SK-N-MC (cell line): ENCODE measurements at regions not wholly inside any gene's neighbourhood (a gene's known extent, or its start where the extent isn't known, plus 50 kb on each side); places are given as distances from the start of the nearest gene placed in this dataset.

ENCODE experiments used
- DNase-seq: peaks from one replicate; pipeline ENCODE4 v3.0.0-alpha.2; 2011; ENCODE audit warnings: low read depth, low spot score
- H3K27ac ChIP-seq: fragments of 200-600 bp; sonication (generic); 2 replicates; pipeline ENCODE4 v1.5.1; 2016; ENCODE audit warnings: mixed run types
- H3K36me3 ChIP-seq: fragments of 200-600 bp; sonication (generic); 2 replicates; pipeline ENCODE4 v1.6.1; 2017; ENCODE audit warnings: antibody characterized with exemption, low read length, mixed read lengths; ENCODE audit not compliant: insufficient read depth
- H3K4me3 ChIP-seq: fragments of 200-600 bp; sonication (generic); 2 replicates; pipeline ENCODE4 v1.5.1; 2016
- H3K9ac ChIP-seq: fragments of 200-600 bp; sonication (generic); 2 replicates; pipeline ENCODE4 v1.8.0; 2017; ENCODE audit warnings: mixed run types, mixed read lengths; ENCODE audit not compliant: insufficient read length
- H3K9me3 ChIP-seq: fragments of 200-600 bp; sonication (generic); 2 replicates; pipeline ENCODE4 v1.6.1; 2017; ENCODE audit warnings: low read depth, mild to moderate bottlenecking, antibody characterized with exemption, low read length, moderate library complexity, mixed read lengths
- EZH2 ChIP-seq: fragments of 200-600 bp; sonication (generic); IDR thresholded peaks from one replicate; pipeline ENCODE4 v1.6.1; 2017; ENCODE audit warnings: antibody characterized with exemption
- FOXP2 ChIP-seq: optimal IDR thresholded peaks from 2 replicates; pipeline ENCODE3; 2011; ENCODE audit warnings: mild to moderate bottlenecking, moderate library complexity; ENCODE audit not compliant: insufficient read depth; ENCODE audit errors: extremely low read length, control extremely low read depth
- POLR2AphosphoS5 ChIP-seq: IDR thresholded peaks from 2 replicates; pipeline ENCODE4 v1.6.1; 2012; ENCODE audit warnings: mild to moderate bottlenecking, low read depth, low read length, borderline replicate concordance

DNA sequence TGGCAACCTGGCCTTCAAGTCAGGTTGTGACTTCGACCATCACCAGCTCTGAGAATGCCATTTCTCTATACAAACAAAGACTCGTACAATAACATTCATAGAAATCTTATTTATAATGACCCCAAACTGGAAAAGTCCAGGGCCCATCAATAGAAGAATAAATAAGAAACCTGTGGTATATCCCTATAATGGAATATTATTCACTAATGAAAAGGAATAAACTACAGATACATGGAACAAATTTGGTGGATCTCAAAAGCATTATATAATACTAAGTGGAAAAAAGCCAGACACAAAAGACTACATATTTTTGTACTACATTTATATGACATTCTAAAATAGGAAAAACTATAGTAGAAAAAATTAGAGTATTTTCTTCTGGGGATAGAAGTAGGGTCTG lies 109.4 kb upstream of the INPP4B start:
- TF ChIP-seq EZH2 (no peak), FOXP2 (no peak), POLR2AphosphoS5 (no peak)
- H3K9me3 ChIP-seq = no peaks in the 10 kb centered on the region
- H3K36me3 ChIP-seq = no peaks in the 10 kb centered on the region
- no peak overlapping the region for H3K9ac ChIP-seq
- no peak overlapping the region for H3K27ac ChIP-seq
- H3K4me3 ChIP-seq = no peak overlapping the region
- DNase-seq = no peak

DNA sequence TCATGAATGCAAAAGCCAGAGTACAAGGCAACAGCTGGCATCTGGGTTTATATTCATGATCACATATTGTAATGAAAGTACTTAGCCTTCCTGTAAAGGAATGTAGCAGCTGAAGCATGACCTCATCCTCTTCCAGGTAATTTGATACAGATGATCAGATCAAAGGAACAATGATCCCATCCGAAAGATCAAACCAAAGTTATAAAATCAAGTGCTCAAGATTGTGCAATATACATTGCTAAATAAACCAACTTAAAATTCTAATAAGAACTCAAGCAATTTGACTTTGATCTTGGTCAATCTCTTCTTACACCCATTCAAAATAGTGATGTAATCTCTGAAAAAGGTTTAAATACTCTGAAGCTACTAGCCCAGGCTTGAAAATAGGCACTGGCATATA lies 113.1 kb upstream of the INPP4B start:
- Histone ChIP-seq H3K27ac (no peak overlapping the region), H3K9ac (no peak overlapping the region)

DNA sequence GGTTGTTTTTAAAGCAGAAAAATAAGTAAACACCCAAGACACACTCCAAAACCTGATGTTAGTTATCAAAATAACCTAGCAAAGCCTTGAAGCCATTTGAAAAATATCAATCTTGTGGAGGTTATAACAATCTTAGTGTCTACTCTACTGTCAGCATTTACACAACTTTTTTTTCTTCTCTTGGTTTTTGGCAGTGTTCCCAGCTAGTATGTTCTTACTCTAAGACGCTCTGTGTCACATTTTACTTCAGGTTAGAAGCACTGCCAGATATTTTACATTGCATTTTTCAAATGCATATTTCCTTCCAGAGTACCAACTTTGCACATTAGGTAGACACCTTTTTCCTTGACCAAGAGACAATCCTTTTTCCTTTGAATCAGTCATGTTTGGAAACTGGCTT lies 114.0 kb upstream of the INPP4B start:
- DNase-seq = peak; percentile 22
- no peak for TF ChIP-seq POLR2AphosphoS5
- no peaks in the 10 kb centered on the region for H3K36me3 ChIP-seq
- no peaks in the 10 kb centered on the region for H3K9me3 ChIP-seq
- H3K27ac ChIP-seq = no peak overlapping the region
- H3K9ac ChIP-seq = no peak overlapping the region
- no peak overlapping the region for H3K4me3 ChIP-seq

More for the DNA sequence above, 113.1 kb upstream of the INPP4B start:
- Histone ChIP-seq H3K9me3 (no peaks in the 10 kb centered on the region), H3K36me3 (no peaks in the 10 kb centered on the region), H3K4me3 (no peak overlapping the region)
- TF ChIP-seq FOXP2 (no peak), POLR2AphosphoS5 (no peak), EZH2 (no peak)
- no peak for DNase-seq

DNA sequence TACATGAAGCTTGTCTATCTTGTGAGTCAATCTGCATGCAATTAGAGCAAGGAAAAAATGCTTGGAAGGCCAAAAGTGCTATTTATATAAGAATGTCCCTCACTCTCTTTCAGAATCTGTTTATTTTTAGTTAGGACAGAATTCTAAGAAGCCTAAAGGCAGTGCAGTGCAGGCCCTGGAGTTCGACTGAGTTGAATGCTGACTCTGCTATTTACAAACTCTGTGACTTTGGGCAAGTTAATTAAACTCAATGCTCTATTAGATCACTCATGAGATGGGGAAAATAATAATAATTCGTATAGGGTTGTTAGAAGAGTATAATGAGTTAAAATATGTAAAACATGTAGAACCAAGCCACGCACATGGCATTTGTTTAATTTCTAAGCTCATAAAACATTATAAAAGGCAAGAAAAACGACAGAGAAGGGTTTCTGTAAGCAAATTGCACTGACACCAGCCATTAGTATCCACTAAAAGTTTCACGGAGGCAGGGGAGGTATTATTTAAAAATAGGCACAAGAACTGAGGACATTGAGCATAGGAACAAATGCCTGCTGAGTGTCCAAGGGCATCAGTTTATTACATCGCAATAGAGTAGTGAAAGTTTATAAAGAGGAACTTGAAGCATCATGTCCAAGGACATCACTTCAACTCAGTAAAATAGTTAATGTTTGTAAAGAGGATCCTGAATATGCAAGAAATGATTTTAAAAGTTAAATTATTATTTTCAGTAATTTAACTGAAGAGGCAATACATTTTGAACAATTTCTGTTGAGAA lies 115.0 kb upstream of the INPP4B start:
- Histone ChIP-seq H3K27ac (no peak overlapping the region), H3K36me3 (no peaks in the 10 kb centered on the region), H3K4me3 (peak overlapping the region; percentile 17; the same call in 1 of the 2 replicates), H3K9ac (peak overlapping the region; percentile 54), H3K9me3 (no peaks in the 10 kb centered on the region)
- TF ChIP-seq EZH2 (no peak), FOXP2 (no peak)
- no peak for DNase-seq

DNA sequence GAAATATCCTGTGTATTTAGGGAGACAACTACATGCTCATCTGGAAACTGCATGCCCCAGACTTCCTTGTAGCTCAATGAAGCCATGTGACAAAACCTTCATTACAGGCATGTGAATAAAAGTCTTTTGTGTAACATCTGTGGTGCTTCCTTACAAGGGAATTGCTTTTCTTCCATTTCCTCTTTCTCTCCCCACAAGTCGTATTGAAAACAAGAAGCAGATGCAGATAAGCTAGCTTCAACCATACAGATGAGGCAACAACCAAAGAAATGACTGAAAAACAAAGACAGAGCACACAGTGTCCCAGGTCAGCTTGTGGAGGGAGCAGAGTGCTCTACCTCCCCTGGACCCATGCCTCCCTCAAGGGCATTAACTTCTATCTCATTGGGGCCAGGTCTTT lies 115.8 kb upstream of the INPP4B start:
- no peak for TF ChIP-seq EZH2
- TF ChIP-seq FOXP2 = no peak
- TF ChIP-seq POLR2AphosphoS5 = no peak
- Histone ChIP-seq H3K27ac (peak overlapping the region; percentile 55; the same call in 1 of the 2 replicates), H3K36me3 (no peaks in the 10 kb centered on the region), H3K9ac (peak overlapping the region; percentile 54), H3K4me3 (peak overlapping the region; percentile 33), H3K9me3 (no peaks in the 10 kb centered on the region)
- DNase-seq = no peak

DNA sequence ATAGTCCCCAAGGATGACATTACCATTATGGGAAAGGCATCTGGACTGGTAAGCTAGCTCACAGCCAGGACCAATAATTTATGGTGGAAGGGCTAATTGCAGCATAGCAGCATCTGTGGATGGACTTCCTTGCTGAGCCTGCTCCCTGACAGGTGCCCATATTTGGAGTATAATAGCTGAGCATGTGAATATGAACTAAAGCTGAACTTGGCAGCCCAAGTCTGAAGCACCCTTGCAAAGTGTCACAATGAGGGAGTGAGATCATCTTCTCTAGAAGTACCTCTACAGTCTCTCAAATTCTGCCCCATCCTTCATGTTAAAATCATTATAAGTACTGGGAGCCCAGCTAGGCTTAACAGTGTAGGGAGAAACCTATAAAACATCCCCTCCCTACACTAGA lies 128.2 kb upstream of the INPP4B start:
- Histone ChIP-seq H3K9me3 (no peaks in the 10 kb centered on the region), H3K27ac (no peak overlapping the region), H3K9ac (no peak overlapping the region), H3K36me3 (no peaks in the 10 kb centered on the region), H3K4me3 (no peak overlapping the region)
- DNase-seq = no peak
- TF ChIP-seq EZH2 (no peak), POLR2AphosphoS5 (no peak), FOXP2 (no peak)

DNA sequence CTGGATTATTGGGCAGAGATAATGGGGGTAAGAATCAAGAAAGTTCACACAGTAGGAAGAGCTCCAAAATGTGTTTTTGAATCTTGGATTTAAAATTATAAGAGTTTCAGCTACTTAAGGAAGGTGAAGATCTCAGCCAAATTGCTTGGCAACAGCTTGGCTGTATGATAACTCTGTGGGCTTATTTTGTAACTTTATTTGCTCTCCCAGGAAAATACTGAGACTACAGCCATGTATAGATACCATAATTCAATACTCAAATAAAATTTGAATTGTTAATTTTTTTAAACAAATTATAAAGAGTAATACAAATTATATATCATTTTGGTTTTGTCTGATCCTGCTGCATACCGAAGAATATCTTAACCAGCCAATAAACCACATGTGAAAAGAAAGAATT lies 129.5 kb upstream of the INPP4B start:
- no peak for DNase-seq
- H3K27ac ChIP-seq = no peak overlapping the region
- no peaks in the 10 kb centered on the region for H3K36me3 ChIP-seq
- no peaks in the 10 kb centered on the region for H3K9me3 ChIP-seq
- no peak for TF ChIP-seq FOXP2
- no peak for TF ChIP-seq POLR2AphosphoS5
- TF ChIP-seq EZH2 = no peak
- H3K9ac ChIP-seq = no peak overlapping the region
- H3K4me3 ChIP-seq = no peak overlapping the region

DNA sequence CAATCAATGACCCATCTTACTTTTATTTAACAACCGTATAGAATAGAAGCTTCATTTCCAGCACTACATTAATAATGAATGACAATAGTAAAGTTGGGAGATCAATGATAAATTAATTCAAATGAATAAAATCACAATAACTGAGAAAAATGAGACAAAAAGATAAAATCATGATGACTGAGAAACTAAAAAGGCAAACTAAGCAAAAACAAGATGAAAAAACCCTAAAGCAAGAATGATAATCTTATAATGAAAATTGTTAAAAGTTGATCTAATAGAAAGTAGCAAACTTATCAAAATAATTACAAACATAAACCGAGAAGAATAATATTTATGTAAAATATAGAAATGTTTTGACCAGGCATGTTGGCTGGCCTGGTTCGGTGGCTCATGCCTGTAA lies 130.4 kb upstream of the INPP4B start:
- Histone ChIP-seq H3K27ac (no peak overlapping the region), H3K36me3 (no peaks in the 10 kb centered on the region), H3K9me3 (no peaks in the 10 kb centered on the region), H3K9ac (no peak overlapping the region), H3K4me3 (no peak overlapping the region)
- no peak for DNase-seq
- TF ChIP-seq POLR2AphosphoS5 (no peak), EZH2 (no peak), FOXP2 (no peak)

DNA sequence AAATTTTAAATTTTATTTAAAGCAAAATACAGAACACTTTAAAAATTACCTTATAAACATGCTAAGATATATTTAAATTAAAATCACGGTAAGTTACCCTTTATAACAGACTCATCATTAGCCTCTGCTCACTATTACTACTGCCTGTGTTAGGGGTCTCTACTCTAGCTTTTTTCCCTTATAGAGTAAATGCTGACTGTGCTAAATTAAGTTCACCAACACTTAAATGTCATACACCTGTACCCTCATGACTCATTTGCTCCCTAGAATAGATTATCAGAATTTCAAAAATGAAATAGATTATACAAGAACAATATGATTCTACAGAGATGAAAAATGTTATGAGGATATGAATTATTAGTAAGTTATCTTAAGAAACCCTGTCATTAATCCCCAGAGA lies 131.1 kb upstream of the INPP4B start:
- no peaks in the 10 kb centered on the region for H3K36me3 ChIP-seq
- DNase-seq = no peak
- TF ChIP-seq POLR2AphosphoS5 (no peak), EZH2 (no peak), FOXP2 (no peak)
- no peaks in the 10 kb centered on the region for H3K9me3 ChIP-seq
- H3K4me3 ChIP-seq = no peak overlapping the region
- no peak overlapping the region for H3K27ac ChIP-seq
- no peak overlapping the region for H3K9ac ChIP-seq
